Esophagus muscularis mucosa (tissue), 3 donors: ENCODE measurements at regions not wholly inside any gene's neighbourhood (a gene's known extent, or its start where the extent isn't known, plus 50 kb on each side); places are given as distances from the start of the nearest gene placed in this dataset.

Source experiments
- CTCF ChIP-seq, 3 experiments: fragments of 200-600 bp in 2 of 3; fragments of 450-650 bp in 1 of 3; sonication (generic) in 2 of 3; IDR thresholded peaks; one replicate each; pipeline ENCODE4 v1.5.1; 2017 to 2019; ENCODE audit warnings: antibody characterized with exemption in 3 of 3, mild to moderate bottlenecking in 2 of 3, moderate library complexity in 1 of 3
- EP300 ChIP-seq: sonication (generic); formaldehyde crosslinking; IDR thresholded peaks from one replicate; pipeline ENCODE4 v1.6.1; 2017; ENCODE audit warnings: antibody characterized with exemption

- no peak for TF ChIP-seq CTCF (IDR thresholded peaks at IDR 0.05)
- TF ChIP-seq EP300, result no peak
Observed at GRCh38 chr12:13749389-13749788, 232.0 kb downstream of the GRIN2B start.
